ENCODE measurements at regions not wholly inside any gene's neighbourhood (a gene's known extent, or its start where the extent isn't known, plus 50 kb on each side); places are given as distances from the start of the nearest gene placed in this dataset.

DNA sequence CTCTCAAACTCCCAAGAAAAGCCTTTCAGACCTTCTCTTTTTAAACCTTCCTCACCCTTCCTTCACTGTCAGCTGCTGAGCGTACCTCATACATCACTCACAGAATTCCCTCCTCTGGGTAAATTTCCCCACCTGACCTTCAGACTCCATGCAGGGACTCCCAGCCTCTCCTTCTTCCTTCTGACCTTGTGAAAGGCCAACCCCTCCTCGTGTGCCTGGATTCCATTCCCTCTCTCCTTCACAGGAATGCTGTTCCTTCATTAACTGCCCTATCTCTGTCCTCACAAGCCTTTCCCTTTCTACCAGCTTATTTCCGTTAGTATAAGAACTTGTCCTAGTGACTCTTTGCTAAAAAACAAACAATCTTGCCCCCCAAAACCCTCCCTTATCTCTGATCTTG lies 69.7 kb upstream of the MME start:
- Histone ChIP-seq H3K9me3 (no peaks in the 10 kb centered on the region), H3K4me3 (no peak overlapping the region), H3K36me3 (no peaks in the 10 kb centered on the region), H3K27me3 (no peaks in the 10 kb centered on the region), H3K27ac (no peak overlapping the region), H3K4me1 (no peaks in the 10 kb centered on the region)
- 53 to 63% methylated on average over 2 to 3 of the region's 3 CpGs for WGBS, 2 donors (ENCODE audit: low coverage in 1 of 2)
- ATAC-seq, result no peak
- TF ChIP-seq CTCF (IDR thresholded peaks at IDR 0.05) (no peak), POLR2A (IDR thresholded peaks at IDR 0.05) (no peak), POLR2AphosphoS5 (IDR thresholded peaks at IDR 0.05) (no peak), EP300 (IDR thresholded peaks at IDR 0.05) (no peak)

DNA sequence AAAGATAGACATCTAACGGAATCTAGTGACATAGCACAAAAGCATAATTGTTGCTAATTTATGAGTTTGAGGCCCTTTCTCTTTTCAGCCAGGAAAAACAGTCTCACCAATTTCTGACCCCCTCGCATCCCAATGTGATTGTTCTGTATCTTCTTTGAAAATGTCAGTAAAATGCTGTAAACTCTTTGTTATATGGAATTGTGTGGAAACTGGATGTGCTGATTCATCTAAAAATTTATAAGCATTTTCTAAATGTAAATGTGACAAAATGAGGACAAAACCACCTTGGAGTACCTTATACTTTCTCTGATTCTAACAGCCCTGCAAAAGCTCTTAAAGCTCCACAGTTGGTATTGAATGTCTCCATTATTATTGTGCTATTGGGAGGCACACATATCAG lies 70.9 kb upstream of the MME start:
- H3K36me3 ChIP-seq, result no peaks in the 10 kb centered on the region
- no peaks in the 10 kb centered on the region for H3K27me3 ChIP-seq
- ATAC-seq, result no peak
- no peaks in the 10 kb centered on the region for H3K4me1 ChIP-seq
- no peak for TF ChIP-seq POLR2AphosphoS5 (IDR thresholded peaks at IDR 0.05)
- TF ChIP-seq CTCF (IDR thresholded peaks at IDR 0.05), result no peak
- TF ChIP-seq POLR2A (IDR thresholded peaks at IDR 0.05), result no peak
- no peak for TF ChIP-seq EP300 (IDR thresholded peaks at IDR 0.05)
- no peak overlapping the region for H3K27ac ChIP-seq
- H3K9me3 ChIP-seq, result no peaks in the 10 kb centered on the region
- 80 to 86% methylated on average over 2 of the region's 2 CpGs for WGBS, 2 donors (ENCODE audit: low coverage in 1 of 2)
- H3K4me3 ChIP-seq, result no peak overlapping the region

DNA sequence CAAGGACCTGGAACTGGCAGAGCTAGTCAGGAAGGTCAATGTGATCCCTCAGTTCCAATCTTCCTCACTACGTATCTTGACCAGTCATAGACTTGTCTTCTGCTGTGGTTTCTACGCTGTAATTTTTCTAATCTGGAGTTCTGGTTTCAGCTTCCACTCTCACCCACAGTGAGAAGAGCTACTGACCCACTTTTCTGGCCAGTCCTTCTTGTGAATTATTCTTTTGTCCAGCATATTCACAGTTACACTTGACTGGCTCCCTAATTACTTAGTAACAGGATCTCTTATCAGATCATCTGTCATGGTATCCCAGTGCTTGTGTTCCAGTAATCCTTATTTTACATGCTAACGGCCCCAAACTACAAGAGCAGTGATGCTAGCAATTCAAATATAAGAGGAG lies 72.4 kb upstream of the MME start:
- H3K36me3 ChIP-seq, result no peaks in the 10 kb centered on the region
- TF ChIP-seq CTCF (IDR thresholded peaks at IDR 0.05), result no peak
- TF ChIP-seq POLR2A (IDR thresholded peaks at IDR 0.05), result no peak
- no peak for TF ChIP-seq EP300 (IDR thresholded peaks at IDR 0.05)
- no peak for TF ChIP-seq POLR2AphosphoS5 (IDR thresholded peaks at IDR 0.05)
- 43 to 72% methylated on average over 1 to 3 of the region's 3 CpGs for WGBS, 2 donors (ENCODE audit: low coverage in 1 of 2)

GRCh38 chr3:155001289-155002010 lies 78.7 kb upstream of the MME start:
- Histone ChIP-seq H3K27ac (no peak overlapping the region), H3K36me3 (no peaks in the 10 kb centered on the region), H3K9me3 (no peaks in the 10 kb centered on the region), H3K4me1 (no peaks in the 10 kb centered on the region), H3K27me3 (no peaks in the 10 kb centered on the region), H3K4me3 (no peak overlapping the region)
- TF ChIP-seq POLR2AphosphoS5 (IDR thresholded peaks at IDR 0.05) (no peak), CTCF (IDR thresholded peaks at IDR 0.05) (no peak), EP300 (IDR thresholded peaks at IDR 0.05) (no peak), POLR2A (IDR thresholded peaks at IDR 0.05) (no peak)
- no peak for ATAC-seq
- WGBS, 2 donors (ENCODE audit: low coverage in 1 of 2), result 64 to 69% methylated on average over 6 to 7 of the region's 7 CpGs

More for the DNA sequence above, 72.4 kb upstream of the MME start:
- Histone ChIP-seq H3K27ac (no peak overlapping the region), H3K4me1 (no peaks in the 10 kb centered on the region), H3K9me3 (no peaks in the 10 kb centered on the region), H3K4me3 (no peak overlapping the region), H3K27me3 (no peaks in the 10 kb centered on the region)
- ATAC-seq, result no peak

- TF ChIP-seq CTCF (IDR thresholded peaks at IDR 0.05) (no peak), POLR2AphosphoS5 (IDR thresholded peaks at IDR 0.05) (no peak), EP300 (IDR thresholded peaks at IDR 0.05) (no peak), POLR2A (IDR thresholded peaks at IDR 0.05) (no peak)
- no peaks in the 10 kb centered on the region for H3K36me3 ChIP-seq
- no peaks in the 10 kb centered on the region for H3K4me1 ChIP-seq
- no peaks in the 10 kb centered on the region for H3K27me3 ChIP-seq
- ATAC-seq, result no peak
- H3K27ac ChIP-seq, result no peak overlapping the region
- H3K9me3 ChIP-seq, result no peaks in the 10 kb centered on the region
- H3K4me3 ChIP-seq, result no peak overlapping the region
These were observed 87.5 kb upstream of the MME start for GRCh38 chr3:154992655-154993054.
